IMR-90 (cell line): ENCODE measurements at regions not wholly inside any gene's neighbourhood (a gene's known extent, or its start where the extent isn't known, plus 50 kb on each side); places are given as distances from the start of the nearest gene placed in this dataset.

Source experiments
- BHLHE40 ChIP-seq: fragments of 150-350 bp; IDR thresholded peaks from 2 replicates; pipeline ENCODE4 v1.6.1; 2016; ENCODE audit warnings: mild to moderate bottlenecking, low read depth, low read length
- CEBPB ChIP-seq: IDR thresholded peaks from 2 replicates; pipeline ENCODE4 v1.6.1; 2012; ENCODE audit warnings: low read depth, low read length, improper control_type of control experiment
- FOS ChIP-seq: fragments of 150-350 bp; IDR thresholded peaks from 2 replicates; pipeline ENCODE4 v1.6.1; 2016; ENCODE audit warnings: low read depth, low read length
- MAZ ChIP-seq: IDR thresholded peaks from 2 replicates; pipeline ENCODE4 v1.6.1; 2012; ENCODE audit warnings: low read depth, mild to moderate bottlenecking, low read length, improper control_type of control experiment, moderate library complexity, borderline replicate concordance
- MXI1 ChIP-seq: IDR thresholded peaks from 2 replicates; pipeline ENCODE4 v1.6.1; 2012; ENCODE audit warnings: low read depth, mild to moderate bottlenecking, low read length, moderate library complexity, borderline replicate concordance
- POLR2A ChIP-seq: IDR thresholded peaks from 2 replicates; pipeline ENCODE4 v1.6.1; 2012; ENCODE audit warnings: mild to moderate bottlenecking, low read depth, low read length
- RAD21 ChIP-seq: IDR thresholded peaks from 2 replicates; pipeline ENCODE4 v1.6.1; 2012; ENCODE audit warnings: low read length, improper control_type of control experiment
- RCOR1 ChIP-seq: IDR thresholded peaks from 2 replicates; pipeline ENCODE4 v1.6.1; 2012; ENCODE audit warnings: mild to moderate bottlenecking, low read length, improper control_type of control experiment; ENCODE audit not compliant: insufficient replicate concordance
- SMC3 ChIP-seq: fragments of 150-350 bp; IDR thresholded peaks from 2 replicates; pipeline ENCODE4 v1.6.1; 2016; ENCODE audit warnings: low read depth, mild to moderate bottlenecking, antibody characterized with exemption, low read length, moderate library complexity
- TF ChIP-seq, protein P1 (sequence below): conservative IDR thresholded peaks from 2 replicates; pipeline ENCODE4 v1.5.1; 2012; ENCODE audit warnings: mild to moderate bottlenecking, low read depth, low read length, improper control_type of control experiment

DNA sequence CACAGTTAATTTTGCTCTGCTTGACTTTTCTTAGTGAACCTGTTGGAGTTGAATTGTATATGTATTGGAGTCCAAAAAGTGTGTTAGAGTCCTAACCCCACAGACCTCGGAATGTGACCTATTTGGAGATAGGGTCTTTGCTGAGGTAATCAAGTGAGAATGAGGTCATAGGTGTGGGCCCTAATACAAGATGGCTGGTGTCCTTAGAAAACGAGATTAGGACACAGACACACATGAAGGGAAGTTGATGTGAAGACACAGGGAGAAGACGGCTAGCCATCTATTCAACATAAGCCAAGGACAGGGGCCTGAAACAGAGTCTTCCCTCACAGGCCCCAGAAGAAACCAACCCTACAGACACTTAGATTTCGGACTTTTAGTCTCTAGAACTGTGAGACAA is 260.6 kb upstream of the NEBL start:
- TF ChIP-seq, protein P1, sequence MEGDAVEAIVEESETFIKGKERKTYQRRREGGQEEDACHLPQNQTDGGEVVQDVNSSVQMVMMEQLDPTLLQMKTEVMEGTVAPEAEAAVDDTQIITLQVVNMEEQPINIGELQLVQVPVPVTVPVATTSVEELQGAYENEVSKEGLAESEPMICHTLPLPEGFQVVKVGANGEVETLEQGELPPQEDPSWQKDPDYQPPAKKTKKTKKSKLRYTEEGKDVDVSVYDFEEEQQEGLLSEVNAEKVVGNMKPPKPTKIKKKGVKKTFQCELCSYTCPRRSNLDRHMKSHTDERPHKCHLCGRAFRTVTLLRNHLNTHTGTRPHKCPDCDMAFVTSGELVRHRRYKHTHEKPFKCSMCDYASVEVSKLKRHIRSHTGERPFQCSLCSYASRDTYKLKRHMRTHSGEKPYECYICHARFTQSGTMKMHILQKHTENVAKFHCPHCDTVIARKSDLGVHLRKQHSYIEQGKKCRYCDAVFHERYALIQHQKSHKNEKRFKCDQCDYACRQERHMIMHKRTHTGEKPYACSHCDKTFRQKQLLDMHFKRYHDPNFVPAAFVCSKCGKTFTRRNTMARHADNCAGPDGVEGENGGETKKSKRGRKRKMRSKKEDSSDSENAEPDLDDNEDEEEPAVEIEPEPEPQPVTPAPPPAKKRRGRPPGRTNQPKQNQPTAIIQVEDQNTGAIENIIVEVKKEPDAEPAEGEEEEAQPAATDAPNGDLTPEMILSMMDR: no peak
- no peak for TF ChIP-seq SMC3
- TF ChIP-seq CEBPB: no peak
- no peak for TF ChIP-seq MXI1
- no peak for TF ChIP-seq MAZ
- no peak for TF ChIP-seq RAD21
- no peak for TF ChIP-seq POLR2A
- TF ChIP-seq FOS: no peak
- no peak for TF ChIP-seq RCOR1
- TF ChIP-seq BHLHE40: no peak
